ENCODE measurements at regions not wholly inside any gene's neighbourhood (a gene's known extent, or its start where the extent isn't known, plus 50 kb on each side); places are given as distances from the start of the nearest gene placed in this dataset.

DNA sequence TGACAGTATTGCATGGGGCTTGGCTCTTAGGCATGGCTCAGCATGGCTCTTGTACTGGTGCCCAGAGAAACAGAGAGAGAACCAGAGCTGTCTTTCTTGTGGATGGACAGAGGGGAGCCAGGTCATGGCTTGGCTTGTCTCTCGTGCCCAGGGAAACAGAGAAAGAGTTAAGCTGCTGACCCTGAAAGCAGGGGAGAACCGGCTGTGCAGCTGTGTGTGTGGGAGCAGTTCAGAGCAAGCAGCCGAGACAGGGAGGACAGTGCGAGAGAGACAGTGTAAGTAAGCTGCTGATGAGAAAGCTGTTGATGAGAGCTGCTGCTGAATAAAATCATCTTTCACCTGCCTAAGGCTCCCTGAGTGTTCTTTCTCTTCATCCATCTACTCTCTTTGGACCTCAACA lies 61.3 kb upstream of the DDHD1 start:
- H3K27me3 Mint-ChIP-seq (ENCODE audit: low read depth) = no peaks in the 10 kb centered on the region
- CTCF ChIA-PET = interaction anchor here (1.0 to 1.2 kb wide), 2 partner anchors 9 to 17 kb away, joined by 3 to 4 read pairs; no protein-coding TSS in a partner anchor
- DNase-seq = no peak
- H3K9me3 Mint-ChIP-seq = no peaks in the 10 kb centered on the region
- H3K4me3 Mint-ChIP-seq = no peak overlapping the region
- H3K36me3 Mint-ChIP-seq (ENCODE audit: low read depth) = no peaks in the 10 kb centered on the region
- H3K4me1 Mint-ChIP-seq (ENCODE audit: low read depth) = peaks cover 8% of the 10 kb centered on the region
- no peak overlapping the region for H3K27ac Mint-ChIP-seq
- intact Hi-C loops (cut with micrococcal nuclease) = no loop called here

DNA sequence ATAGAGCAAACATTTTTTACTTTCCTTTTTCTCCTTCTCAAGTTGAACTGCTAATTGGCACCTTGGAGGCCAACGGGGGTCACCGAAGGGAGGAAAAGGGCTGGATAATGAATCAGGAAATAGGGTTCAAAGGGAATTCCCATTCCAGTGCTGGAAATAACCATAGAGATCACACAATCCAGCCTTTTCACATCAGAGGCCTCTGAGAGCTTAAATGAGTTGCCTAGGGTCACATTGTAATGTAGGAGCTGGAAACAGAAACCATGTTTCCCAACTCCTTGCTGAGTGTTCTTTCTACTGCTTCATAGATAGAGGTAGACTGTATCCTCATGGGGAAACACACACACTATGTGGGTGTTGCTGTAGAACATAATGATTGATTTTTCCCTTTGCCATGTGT lies 60.6 kb upstream of the DDHD1 start:
- Mint-ChIP-seq H3K4me1 (ENCODE audit: low read depth) (peaks cover 8% of the 10 kb centered on the region), H3K36me3 (ENCODE audit: low read depth) (no peaks in the 10 kb centered on the region), H3K9me3 (no peaks in the 10 kb centered on the region), H3K27me3 (ENCODE audit: low read depth) (no peaks in the 10 kb centered on the region), H3K4me3 (no peak overlapping the region), H3K27ac (no peak overlapping the region)
- CTCF ChIA-PET = interaction anchor here (0.7 to 1.1 kb wide), 2 partner anchors 20 to 22 kb away, joined by 3 read pairs; no protein-coding TSS in a partner anchor
- DNase-seq = no peak
- intact Hi-C loops (cut with micrococcal nuclease) = no loop called here

DNA sequence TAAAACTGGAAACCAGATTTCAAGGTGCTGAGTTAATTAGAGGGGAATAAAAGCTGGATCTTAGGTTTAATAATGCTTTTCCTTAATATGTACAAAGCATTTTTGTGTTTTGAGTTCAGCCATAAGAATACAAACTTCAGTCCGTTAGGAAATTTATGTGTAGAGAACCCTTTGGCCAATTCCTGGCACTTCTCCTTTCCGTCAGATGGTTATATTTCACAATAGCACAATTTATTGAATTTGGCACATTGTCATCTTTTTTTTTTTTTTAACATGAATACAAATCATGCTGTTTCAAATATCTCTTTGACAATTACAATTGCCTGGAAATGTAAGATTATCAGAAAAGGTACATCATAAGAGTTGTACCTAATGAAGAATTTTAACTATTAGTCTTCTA lies 56.2 kb upstream of the DDHD1 start:
- intact Hi-C loops (cut with micrococcal nuclease) = no loop called here
- no peak overlapping the region for H3K27ac Mint-ChIP-seq
- H3K4me1 Mint-ChIP-seq (ENCODE audit: low read depth) = no peaks in the 10 kb centered on the region
- no peak overlapping the region for H3K4me3 Mint-ChIP-seq
- peaks cover 1% of the 10 kb centered on the region for H3K36me3 Mint-ChIP-seq (ENCODE audit: low read depth)
- no peaks in the 10 kb centered on the region for H3K27me3 Mint-ChIP-seq (ENCODE audit: low read depth)
- CTCF ChIA-PET = no interaction called here
- peaks cover 6% of the 10 kb centered on the region for H3K9me3 Mint-ChIP-seq
- no peak for DNase-seq
